OCI-LY3 (cell line): ENCODE measurements at regions not wholly inside any gene's neighbourhood (a gene's known extent, or its start where the extent isn't known, plus 50 kb on each side); places are given as distances from the start of the nearest gene placed in this dataset.

Source experiments
- CTCF ChIP-seq: fragments of 200-600, 300-600 bp; sonication (generic); IDR thresholded peaks from 2 replicates; pipeline ENCODE4 v1.5.1; 2014; ENCODE audit warnings: antibody characterized with exemption, low read length, low read depth
- EZH2phosphoT487 ChIP-seq: fragments of 200-600 bp; shearing (Covaris generic); IDR thresholded peaks from 2 replicates; pipeline ENCODE4 v1.6.1; 2018; ENCODE audit warnings: antibody characterized with exemption, mixed run types, low read depth

GRCh38 chr1:221093903-221094791 lies 214.9 kb downstream of the HLX start:
- TF ChIP-seq CTCF (no peak), EZH2phosphoT487 (no peak)
